Testis (tissue), 2 donors: ENCODE measurements at regions not wholly inside any gene's neighbourhood (a gene's known extent, or its start where the extent isn't known, plus 50 kb on each side); places are given as distances from the start of the nearest gene placed in this dataset.

Experiments
- DNase-seq: peaks from one replicate; pipeline ENCODE4 v3.0.0-alpha.2; 2019
- H3K27ac ChIP-seq, 2 donors: fragments of 200-600 bp; sonication (generic); one replicate each; pipeline ENCODE4 v1.5.1; 2019
- H3K27me3 ChIP-seq: fragments of 200-600 bp; sonication (generic); one replicate; pipeline ENCODE4 v1.5.1; 2019
- H3K36me3 ChIP-seq: fragments of 200-600 bp; sonication (generic); one replicate; pipeline ENCODE4 v1.5.1; 2017; ENCODE audit warnings: low read depth; ENCODE audit errors: missing control alignments
- H3K4me1 ChIP-seq: fragments of 200-600 bp; sonication (generic); one replicate; pipeline ENCODE4 v1.5.1; 2019
- H3K4me3 ChIP-seq, 2 donors: fragments of 200-600 bp; sonication (generic); one replicate each; pipeline ENCODE4 v1.5.1; 2017 to 2019
- H3K9me3 ChIP-seq: fragments of 200-600 bp; sonication (generic); one replicate; pipeline ENCODE4 v1.5.1; 2017
- POLR2A ChIP-seq: fragments of 450-650 bp; IDR thresholded peaks from one replicate; pipeline ENCODE4 v1.6.1; 2017; ENCODE audit warnings: antibody characterized with exemption, mild to moderate bottlenecking, moderate library complexity
- WGBS, 2 donors: methylation state at CpG; one replicate each; pipeline ENCODE4 v1.1.5; 2018; 5-methylcytosine and 5-hydroxymethylcytosine counted together
- intact Hi-C: fragments of 100-400 bp; cut with DNase I; formaldehyde crosslinking; loops from one replicate; pipeline ENCODE4 v1.15.1; 2023; ENCODE audit warnings: low total_unique reads
- TF ChIP-seq, protein P1 (sequence below), 3 experiments: fragments of 450-650 bp in 2 of 3; fragments of 200-600 bp in 1 of 3; sonication (generic) in 1 of 3; IDR thresholded peaks; one replicate each; pipeline ENCODE4 v1.5.1; 2016 to 2019; ENCODE audit warnings: antibody characterized with exemption in 3 of 3, mild to moderate bottlenecking in 2 of 3, moderate library complexity in 1 of 3

DNA sequence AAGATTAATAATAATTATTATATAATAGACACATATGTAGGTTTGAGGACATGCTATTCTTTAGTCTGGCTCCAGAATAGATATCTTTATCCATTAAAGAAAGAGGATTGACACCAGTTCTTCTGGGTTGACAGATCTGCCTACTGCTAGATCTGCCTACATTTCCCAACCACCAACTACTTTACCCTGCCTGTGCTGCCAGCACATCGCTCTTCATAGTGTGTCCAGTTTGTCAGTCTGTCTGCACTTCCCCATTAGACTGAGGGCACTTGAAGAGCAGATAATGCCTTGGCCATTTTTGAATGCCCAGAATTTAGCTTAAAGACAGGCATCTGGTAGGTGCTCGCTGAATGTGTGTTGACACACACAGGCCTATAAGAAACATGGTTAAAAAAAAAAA is 910.1 kb upstream of the FAT3 start:
- H3K9me3 ChIP-seq, result no peaks in the 10 kb centered on the region
- TF ChIP-seq, protein P1, sequence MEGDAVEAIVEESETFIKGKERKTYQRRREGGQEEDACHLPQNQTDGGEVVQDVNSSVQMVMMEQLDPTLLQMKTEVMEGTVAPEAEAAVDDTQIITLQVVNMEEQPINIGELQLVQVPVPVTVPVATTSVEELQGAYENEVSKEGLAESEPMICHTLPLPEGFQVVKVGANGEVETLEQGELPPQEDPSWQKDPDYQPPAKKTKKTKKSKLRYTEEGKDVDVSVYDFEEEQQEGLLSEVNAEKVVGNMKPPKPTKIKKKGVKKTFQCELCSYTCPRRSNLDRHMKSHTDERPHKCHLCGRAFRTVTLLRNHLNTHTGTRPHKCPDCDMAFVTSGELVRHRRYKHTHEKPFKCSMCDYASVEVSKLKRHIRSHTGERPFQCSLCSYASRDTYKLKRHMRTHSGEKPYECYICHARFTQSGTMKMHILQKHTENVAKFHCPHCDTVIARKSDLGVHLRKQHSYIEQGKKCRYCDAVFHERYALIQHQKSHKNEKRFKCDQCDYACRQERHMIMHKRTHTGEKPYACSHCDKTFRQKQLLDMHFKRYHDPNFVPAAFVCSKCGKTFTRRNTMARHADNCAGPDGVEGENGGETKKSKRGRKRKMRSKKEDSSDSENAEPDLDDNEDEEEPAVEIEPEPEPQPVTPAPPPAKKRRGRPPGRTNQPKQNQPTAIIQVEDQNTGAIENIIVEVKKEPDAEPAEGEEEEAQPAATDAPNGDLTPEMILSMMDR (IDR thresholded peaks at IDR 0.05), result no peak
- TF ChIP-seq POLR2A, result no peak
- no peak overlapping the region for H3K4me3 ChIP-seq
- H3K36me3 ChIP-seq, result no peaks in the 10 kb centered on the region
- intact Hi-C loops, result no loop called here
- H3K4me1 ChIP-seq, result no peaks in the 10 kb centered on the region
- WGBS, 2 donors, result 90 to 94% methylated on average over 2 of the region's 2 CpGs
- no peaks in the 10 kb centered on the region for H3K27me3 ChIP-seq
- H3K27ac ChIP-seq, result no peak overlapping the region
- DNase-seq, result no peak

DNA sequence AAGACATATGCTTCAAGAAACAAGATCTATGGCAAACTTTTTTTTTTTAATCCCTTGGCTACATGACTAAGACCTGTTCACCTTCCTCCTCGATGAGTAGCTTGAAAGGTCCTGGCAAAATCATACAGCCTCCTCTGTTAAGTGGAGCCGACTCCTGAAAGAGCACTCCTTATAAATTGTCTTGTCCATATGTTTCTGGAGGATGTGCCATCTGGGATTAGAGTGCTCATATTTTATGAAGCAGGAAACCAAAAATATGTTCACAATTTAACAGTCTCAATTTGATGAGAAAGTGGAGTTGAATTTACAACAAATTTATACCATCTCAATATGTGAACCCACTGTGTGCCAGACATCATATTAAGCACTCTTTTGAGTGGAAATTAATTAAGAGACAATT is 912.1 kb upstream of the FAT3 start:
- intact Hi-C loops, result no loop called here
- H3K4me1 ChIP-seq, result no peaks in the 10 kb centered on the region
- DNase-seq, result no peak
- H3K27ac ChIP-seq, result no peak overlapping the region
- H3K4me3 ChIP-seq, result no peak overlapping the region
- H3K9me3 ChIP-seq, result no peaks in the 10 kb centered on the region
- TF ChIP-seq POLR2A, result no peak
- TF ChIP-seq, protein P1 (IDR thresholded peaks at IDR 0.05), result no peak
- H3K36me3 ChIP-seq, result no peaks in the 10 kb centered on the region
- H3K27me3 ChIP-seq, result no peaks in the 10 kb centered on the region
- WGBS, 2 donors, result 69 to 71% methylated on average over 2 of the region's 2 CpGs

DNA sequence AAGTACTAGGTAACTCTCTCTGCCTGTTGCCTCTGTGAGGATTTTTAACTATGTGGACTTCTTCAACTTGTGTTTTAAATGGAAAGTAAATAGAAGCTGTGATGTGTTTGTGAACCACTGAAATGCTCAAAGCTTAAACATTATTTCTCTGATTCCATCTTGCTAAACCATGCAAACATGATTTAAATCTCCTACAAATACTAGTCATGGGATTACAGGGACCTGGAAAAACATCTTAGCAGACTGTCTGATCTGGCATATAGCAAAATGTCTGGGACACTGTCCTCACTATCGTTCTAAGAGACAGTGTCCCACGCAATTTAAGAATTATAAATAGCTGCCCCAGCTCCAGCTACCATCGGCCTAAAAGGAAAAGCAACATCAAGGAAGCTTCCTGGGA is 914.5 kb upstream of the FAT3 start:
- 78 to 93% methylated on average over 3 of the region's 3 CpGs for WGBS, 2 donors
- H3K4me1 ChIP-seq, result no peaks in the 10 kb centered on the region
- H3K27ac ChIP-seq, result no peak overlapping the region
- intact Hi-C loops, result no loop called here
- no peak overlapping the region for H3K4me3 ChIP-seq
- no peak for DNase-seq
- H3K27me3 ChIP-seq, result no peaks in the 10 kb centered on the region
- H3K9me3 ChIP-seq, result no peaks in the 10 kb centered on the region
- TF ChIP-seq POLR2A, result no peak
- TF ChIP-seq, protein P1 (IDR thresholded peaks at IDR 0.05), result no peak
- H3K36me3 ChIP-seq, result no peaks in the 10 kb centered on the region

DNA sequence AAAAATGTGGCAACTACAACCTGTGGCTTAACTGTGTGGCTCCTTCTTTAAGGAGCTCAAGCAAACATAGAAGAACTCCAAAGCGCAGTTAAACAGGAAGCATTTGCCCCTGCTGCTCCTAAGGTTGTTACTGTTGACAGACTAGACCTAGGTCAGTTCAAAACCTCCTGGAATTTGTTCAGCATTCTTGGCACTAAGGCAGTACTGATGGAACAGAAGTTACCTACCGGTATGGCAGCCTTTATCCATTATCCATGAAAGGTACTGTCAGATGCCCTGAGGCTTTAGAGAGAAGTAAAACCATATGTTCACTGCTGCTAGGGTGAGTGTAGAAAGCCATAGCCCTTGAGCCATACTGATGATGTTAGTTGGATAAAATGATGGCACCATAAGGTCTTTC is 916.5 kb upstream of the FAT3 start:
- Histone ChIP-seq H3K9me3 (no peaks in the 10 kb centered on the region), H3K27me3 (no peaks in the 10 kb centered on the region), H3K27ac (no peak overlapping the region), H3K4me1 (no peaks in the 10 kb centered on the region), H3K4me3 (no peak overlapping the region), H3K36me3 (no peaks in the 10 kb centered on the region)
- DNase-seq, result no peak
- TF ChIP-seq POLR2A, result no peak
- TF ChIP-seq, protein P1 (IDR thresholded peaks at IDR 0.05), result no peak
- 57 to 75% methylated on average over 2 of the region's 2 CpGs for WGBS, 2 donors
- intact Hi-C loops, result no loop called here

DNA sequence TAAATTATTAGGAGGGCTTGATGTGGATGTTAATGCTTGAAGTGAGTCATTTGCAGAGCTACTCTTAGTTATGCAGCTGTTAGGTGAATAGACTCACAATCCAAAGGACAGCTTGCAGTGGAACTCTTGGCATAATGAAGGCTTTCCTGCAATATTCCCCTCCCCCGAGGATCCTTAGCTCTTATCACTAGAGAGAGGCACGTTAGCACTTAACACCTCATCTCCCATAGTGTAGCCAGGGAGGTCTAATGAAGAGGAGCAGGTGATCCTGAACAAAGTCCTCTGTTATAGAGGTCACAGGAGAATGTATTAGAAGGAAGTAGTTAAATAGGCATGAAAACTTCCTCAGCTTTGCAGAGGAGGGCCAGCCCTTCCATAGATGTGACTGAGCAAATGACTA is 919.2 kb upstream of the FAT3 start:
- Histone ChIP-seq H3K9me3 (no peaks in the 10 kb centered on the region), H3K36me3 (no peaks in the 10 kb centered on the region), H3K27ac (no peak overlapping the region), H3K4me3 (no peak overlapping the region), H3K27me3 (no peaks in the 10 kb centered on the region), H3K4me1 (no peaks in the 10 kb centered on the region)
- WGBS, 2 donors, result 37 to 73% methylated on average over 2 of the region's 2 CpGs
- intact Hi-C loops, result no loop called here
- no peak for DNase-seq
- TF ChIP-seq POLR2A, result no peak
- TF ChIP-seq, protein P1 (IDR thresholded peaks at IDR 0.05), result no peak
